ENCODE measurements at regions not wholly inside any gene's neighbourhood (a gene's known extent, or its start where the extent isn't known, plus 50 kb on each side); places are given as distances from the start of the nearest gene placed in this dataset.

DNA sequence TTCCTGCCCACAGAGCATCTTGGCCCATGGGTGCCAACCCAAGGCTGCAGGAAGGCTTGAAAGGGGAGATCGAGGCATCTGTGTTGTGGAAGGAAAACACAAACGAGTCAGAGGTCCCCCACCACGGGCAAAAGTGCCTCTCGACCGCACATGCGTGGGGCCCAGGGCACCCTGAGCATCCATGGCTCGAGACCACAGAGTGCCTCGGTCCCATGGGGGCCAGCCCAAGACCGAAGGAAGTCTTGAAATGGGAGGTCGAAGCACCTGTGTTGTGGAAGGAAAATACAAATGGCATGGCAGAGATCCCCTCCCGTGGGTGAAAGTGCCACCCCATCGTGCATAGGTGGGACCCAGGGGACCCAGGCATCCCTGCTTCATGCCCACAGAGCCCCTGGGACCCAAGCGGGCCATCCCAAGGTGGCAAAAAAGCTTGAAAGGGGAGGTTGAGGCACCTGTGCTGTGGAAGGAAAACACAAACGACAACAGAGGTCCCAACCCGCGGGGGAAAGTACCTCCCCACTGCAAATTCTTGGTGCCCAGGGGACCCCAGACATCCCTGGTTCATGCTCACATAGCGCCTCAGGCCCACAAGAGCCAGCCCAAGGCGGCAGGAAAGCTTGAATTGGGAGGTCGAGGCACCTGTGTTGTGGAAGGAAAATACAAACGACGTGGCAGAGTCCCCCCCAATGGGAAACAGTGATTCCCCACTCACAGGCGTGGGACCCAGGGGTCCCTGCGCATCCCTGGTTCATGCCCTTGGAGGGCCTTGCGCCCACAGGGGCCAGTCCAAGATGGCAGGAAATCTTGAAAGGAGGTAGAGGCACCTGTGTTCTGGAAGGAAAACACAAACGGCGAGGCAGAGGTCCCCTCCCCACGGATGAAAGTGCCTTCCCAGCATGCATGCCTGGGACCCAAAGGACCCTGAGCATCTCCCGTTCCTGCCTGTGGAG is 373.0 kb downstream of the ALG10 start:
- DNase-seq (ENCODE audit: low read depth in 3 of 3) = no peak

DNA sequence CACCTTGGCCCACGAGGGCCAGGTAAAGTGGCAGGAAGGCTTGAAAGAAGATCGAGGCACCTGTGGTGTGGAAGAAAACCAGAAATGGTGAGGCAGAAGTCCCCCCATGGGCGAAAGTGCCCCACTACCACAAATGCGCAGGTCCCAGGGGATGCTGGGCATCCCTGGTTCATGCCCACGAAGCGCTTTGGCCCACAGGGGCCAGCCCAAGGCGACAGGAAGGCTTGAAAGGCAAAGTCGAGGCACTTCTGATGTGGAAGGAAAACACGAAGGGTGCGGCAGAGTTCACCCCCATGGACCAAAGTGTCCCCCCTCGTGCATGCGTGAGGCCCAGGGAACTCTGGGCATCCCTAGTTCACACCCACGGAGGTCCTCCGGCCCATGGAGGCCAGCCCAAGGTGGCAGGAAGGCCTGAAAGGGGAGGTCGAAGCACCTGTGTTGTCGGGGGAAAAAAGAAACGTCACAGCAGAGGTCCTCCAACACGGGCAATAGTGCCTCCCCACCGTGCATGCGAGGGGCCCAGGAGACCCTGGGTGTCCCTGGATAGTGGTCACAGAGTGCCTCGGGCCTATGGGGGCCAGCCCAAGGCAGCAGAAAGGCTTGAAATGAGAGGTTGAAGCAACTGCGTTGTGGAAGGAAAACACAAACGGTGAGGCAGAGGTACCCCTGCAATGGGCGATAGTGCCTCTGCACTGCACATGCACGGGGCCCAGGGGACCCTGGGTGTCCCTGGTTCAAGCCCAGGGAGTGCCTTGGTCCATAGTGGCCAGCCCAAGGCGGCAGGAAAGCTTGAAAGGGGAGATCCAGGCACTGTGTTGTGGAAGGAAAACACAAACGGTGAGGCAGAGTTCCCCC is 373.9 kb downstream of the ALG10 start:
- DNase-seq (ENCODE audit: low read depth in 3 of 3) = no peak

DNA sequence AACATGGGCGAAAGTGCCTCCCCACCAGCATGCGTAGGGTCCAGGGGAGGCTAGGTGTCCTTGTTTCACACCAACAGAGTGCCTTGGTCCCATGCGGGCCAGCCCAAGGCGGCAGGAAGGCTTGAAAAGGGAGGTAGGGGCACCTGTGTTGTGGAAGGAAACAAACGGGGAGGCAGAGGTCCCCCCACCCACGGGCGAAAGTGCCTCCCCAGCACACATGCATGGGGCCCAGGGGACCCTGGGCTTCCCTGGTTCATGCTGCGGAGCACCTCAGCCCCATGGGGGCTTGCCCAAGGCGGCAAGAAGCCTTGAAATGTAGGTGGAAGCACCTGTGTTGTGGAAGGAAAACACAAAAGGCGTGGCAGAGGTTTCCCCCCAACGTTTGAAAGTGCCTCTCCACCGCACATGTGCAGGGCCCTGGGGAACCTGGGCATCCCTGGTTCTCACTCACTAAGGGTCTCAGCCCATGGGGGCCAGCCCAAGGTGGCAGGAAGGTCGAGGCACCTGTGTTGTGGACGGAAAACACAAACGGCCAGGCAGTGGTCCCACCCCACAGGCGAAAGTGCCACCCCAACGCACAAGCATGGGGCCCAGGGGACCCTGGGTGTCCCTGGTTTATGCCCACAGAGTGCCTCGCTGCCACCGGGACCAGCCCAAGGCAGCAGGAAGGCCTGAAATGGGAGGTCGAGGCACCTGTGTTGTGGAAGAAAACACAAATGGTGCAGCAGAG is 374.7 kb downstream of the ALG10 start:
- DNase-seq (ENCODE audit: low read depth in 3 of 3) = no peak

DNA sequence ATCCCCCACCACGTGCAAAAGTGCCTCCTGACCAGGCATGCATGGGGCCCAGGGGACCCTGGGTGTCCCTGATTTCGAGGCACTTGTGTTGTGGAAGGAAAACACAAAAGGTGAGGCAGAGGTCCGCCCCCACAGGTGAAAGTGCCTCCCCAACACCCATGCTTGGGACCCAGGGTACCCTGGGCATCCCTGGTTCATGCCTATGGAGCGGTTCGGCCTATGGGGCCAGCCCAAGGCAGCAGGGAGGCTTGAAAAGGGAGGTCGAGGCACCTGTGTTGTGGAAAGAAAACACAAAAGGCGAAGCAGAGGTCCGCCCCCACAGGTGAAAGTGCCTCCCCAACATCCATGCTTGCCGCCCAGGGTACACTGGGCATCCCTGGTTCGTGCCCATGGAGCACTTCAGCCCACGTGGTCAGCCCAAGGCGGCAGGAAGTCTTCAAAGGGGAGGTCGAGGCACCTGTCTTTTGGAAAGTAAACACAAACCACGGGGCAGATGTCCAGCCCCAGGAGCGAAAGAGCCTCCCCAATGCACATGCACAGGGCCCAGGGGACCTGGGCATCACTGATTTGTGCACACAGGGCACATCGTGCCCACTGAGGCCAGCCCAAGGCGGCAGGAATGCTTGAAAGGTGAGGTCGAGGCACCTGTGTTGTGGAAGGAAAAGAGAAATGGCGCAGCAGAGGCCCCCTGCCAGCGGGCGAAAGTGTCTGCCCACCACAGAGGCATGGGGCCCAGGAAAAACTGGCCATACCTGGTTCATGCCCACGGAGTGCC is 375.5 kb downstream of the ALG10 start:
- no peak for DNase-seq (ENCODE audit: low read depth in 3 of 3)

DNA sequence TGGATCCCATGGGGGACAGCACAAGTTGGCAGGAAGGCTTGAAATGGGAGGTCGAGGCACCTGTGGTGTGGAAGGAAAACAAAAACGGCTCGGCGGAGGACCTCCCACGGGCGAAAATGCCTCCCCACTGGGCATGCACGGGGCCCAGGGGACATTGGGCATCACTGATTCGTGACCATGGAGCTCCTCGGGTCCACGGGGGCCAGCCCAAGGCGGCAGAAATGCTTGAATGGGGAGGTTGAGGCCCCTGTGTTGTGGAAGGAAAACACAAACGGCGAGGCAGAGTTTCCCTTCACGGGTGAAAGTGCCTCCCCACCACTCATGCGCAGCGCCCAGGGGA is 376.0 kb downstream of the ALG10 start:
- no peak for DNase-seq (ENCODE audit: low read depth in 3 of 3)

DNA sequence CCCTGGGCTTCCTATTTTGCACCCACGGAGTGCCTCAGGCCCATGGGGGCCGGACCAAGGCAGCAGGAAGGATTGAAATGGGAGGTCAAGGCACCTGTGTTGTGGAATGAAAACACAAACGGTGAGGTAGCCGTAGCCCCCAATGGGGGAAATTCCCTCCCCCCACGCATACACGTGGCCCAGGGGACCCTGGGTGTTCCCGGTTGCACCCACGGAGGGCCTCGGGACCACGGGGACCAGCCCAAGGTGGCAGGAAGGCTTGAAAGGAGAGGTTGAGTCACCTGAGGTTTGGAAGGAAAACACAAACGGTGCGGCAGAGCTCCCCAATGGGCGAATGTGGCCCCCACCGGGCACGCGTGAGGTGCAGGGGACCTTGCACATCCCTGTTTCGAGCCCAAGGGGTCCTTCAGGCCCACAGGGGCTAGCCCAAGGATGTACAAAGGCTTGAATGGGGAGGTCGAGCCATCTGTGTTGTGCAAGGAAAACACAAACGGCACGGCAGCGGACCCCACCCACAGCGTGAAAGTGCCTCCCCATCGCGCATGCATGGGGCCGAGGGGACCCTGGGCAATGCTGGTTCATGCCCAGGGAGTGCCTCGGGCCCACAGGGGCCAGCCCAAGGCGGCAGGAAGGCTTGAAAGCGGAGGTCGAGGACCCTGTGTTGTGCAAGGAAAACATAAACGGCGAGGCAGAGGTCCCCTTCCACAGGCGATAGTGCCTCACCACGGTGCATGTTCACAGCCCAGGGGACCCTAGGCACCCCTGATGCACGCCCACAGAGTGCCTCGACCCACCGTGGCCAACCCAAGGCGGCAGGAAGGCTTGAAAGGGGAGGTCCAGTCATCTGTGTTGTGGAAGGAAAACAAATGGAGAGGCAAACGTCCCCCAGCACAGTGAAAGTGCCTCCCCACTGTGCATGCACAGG is 376.7 kb downstream of the ALG10 start:
- no peak for DNase-seq (ENCODE audit: low read depth in 3 of 3)

DNA sequence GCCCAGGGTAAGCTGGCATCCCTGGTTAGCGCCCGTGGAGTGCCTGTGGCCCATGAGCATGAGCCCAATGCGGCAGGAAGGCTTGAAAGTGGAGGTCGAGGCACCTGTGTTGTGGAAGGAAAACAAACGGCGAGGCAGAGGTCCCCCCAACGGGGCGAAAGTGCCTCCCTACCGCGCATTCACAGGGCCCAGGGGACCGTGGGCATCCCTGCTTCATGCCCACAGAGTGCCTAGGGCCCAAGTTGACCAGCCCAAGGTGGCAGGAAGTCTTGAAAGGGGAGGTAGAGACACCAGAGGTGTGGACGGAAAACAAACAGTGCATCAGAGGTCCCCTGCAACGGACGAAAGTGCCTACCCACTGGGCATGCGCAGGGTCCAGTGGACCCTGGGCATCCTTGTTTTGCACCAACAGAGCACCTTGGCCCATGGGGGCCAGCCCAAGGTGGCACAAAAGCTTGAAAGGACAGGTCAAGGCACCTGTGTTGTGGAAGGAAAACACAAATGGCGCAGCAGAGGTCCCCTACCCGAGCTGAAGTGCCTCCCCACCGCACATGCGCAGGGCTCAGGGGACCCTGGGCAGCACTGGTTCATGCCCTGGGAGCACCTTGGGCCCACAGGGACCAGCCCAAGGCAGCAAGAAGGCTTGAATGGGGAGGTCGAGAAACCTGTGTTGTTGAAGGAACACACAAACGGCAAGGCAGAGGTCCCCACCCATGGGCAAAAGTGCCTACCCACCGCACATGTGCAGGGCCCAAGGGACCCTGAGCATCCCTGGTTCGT is 377.5 kb downstream of the ALG10 start:
- DNase-seq (ENCODE audit: low read depth in 3 of 3) = no peak

DNA sequence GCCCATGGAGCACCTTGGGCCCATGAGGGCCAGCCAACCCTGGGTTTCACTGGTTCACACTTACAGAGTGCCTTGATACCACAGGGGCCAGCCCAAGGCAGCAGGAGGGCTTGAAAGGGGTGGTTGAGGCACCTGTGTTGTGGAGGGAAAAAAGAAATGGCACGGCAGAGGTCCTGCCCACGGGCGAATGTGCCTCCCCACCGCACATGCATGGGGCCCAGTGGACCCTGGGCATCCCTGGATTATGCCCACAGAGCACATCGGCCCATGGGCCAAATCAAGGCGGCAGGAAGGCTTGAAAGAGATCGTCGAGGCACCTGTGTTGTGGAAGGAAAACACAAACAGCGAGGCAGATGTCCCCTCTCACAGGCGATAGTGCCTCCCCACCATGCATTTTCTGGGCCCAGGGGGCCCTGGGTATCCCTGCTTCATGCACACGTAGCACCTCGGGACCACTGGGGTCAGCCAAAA is 378.1 kb downstream of the ALG10 start:
- DNase-seq (ENCODE audit: low read depth in 3 of 3) = no peak

DNA sequence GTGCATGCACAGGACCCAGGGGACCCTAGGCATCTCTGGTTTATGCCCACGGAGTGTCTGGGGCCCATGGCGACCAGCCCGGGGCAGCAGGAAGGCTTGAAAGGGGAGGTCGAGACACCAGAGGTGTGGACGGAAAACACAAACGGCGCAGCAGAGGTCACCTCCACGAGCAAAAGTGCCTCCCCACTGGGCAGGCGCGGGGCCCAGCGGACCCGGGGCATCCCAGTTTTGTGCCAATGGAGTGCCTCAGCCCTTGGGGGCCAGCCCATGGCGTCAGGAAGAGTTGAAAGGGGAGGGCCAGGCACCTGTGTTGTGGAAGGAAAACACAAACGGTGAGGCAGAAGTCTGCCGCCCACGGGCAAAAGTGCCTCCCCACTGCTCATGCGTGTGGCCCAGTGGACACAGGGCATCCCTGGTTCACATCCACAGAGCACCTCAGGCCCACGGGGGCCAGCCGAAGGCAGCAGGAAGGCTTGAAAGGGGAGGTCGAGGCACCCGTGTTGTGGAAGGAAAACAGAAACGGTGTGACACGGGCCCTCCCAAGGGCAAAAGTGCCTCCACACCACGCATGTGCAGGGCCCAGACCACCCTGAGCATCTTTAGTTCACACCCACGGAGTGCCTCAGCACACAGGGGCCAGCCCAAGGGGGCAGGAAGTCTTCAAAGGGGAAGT is 378.8 kb downstream of the ALG10 start:
- DNase-seq (ENCODE audit: low read depth in 3 of 3) = no peak

DNA sequence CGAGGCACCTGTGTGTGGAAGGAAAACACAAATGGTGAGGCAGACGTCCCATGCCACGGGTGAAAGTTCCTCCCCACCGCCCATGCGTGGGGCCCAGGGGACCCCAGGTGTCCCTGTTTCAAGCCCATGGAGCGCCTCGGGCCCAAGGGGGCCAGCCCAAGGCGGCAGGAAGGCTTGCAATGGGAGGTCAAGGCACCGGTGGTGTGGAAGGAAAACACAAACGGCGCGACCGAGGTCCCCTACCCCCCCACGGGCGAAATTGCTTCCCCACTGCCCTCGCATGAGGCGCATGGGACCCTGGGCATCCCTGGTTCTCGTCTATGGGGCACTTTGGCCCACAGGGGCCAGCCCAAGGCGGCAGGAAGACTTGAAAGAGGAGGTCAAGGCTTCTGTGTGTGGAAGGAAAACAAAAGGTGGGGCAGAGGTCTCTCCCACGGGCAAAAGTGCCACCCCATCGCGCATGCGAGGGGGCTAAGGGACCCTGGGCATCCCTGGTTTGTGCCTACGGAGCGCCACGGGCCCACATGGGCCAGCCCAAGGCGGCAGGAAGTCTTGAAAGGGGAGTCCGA is 379.4 kb downstream of the ALG10 start:
- DNase-seq (ENCODE audit: low read depth in 3 of 3) = no peak

DNA sequence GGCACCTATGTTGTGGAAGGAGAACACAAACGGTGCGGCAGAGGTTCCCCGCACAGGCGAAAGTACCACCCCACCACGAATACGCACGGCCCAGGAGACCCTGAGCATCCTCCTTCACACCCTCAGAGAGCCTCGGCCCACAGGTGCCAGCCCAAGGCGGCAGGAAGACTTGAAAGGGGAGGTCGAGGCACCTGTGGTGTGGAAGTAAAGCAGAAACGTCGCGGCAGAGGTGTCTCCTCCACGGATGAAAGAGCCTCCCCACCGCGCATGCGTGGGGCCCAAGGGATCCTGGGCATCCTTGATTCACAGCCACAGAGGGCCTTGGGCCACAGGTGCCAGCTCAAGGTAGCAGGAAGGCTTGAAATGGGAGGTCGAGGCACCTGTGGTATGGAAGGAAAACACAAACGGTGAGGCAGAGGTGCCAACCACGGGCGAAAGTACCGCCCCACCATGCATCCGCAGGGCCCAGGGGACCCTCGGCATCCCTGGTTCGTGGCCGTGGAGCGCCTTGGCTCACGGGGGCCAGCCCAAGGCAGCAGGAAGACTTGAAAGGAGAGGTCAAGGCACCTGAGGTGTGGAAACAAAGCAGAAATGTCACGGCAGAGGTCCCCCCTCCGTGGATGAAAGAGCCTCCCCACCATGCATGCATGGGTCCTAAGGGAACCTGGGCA is 380.1 kb downstream of the ALG10 start:
- no peak for DNase-seq (ENCODE audit: low read depth in 3 of 3)

DNA sequence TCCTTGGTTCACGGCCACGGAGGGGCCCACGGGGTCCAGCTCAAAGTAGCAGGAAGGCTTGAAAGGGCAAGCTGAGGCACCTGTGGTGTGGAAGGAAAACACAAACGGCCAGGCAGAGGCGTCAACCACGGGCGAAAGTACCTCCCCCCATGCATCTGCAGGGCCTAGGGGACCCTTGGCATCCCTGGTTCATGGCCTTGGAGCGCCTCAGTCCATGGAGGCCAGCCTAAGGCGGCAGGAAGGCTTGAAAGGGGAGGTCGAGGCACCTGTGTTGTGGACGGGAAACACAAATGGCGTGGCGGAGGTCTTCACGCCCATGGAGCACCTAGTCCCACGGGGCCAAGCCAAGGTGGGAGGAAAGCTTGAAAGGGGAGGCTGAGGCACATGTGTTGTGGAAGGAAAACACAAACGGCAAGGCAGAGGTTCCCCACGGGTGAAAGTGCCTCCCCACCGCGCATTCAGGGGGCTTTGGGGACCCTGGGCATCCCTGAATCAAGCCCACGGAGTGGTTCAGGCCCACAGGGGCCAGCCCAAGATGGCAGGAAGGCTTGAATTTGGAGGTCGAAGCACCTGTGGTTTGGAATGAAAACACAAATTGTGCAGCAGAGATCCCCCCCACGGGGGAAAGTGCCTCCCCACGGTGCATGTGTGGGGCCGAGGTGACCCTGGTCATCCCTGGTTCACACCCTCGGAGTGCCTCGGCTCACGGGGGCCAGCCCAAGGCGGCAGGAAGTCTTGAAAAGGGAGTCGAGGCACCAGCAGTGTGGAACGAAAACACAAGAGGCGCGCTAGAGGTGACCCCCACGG is 380.8 kb downstream of the ALG10 start:
- no peak for DNase-seq (ENCODE audit: low read depth in 3 of 3)

DNA sequence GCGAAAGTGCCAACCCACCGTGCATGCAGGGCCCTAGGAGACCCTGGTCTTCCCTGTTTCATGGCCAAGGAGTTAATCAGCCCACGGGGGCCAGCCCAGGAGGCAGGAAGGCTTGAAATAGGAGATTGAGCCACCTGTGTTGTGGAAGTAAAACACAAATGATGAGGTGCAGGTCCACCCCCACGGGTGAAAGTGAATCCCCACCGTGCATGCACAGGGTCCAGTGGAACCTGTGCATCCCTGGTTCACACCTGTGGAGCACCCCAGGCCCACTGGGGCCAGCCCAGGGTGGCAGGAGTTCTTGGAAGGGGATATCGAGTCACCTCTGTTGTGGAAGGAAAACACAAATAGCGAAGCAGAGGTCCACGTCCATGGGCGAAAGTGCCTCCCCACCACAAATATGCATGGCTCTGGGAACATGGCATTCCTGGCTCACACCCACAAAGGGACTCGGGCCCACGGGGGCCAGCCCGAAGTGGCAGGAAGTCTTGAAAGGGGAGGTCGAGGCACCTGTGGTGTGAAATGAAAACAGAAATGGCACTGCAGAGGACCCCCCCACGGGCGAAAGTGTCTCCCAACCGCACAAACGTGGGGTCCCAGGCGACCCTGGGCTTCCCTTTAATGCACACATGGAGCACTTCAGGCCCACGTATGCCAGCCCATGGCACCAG is 381.5 kb downstream of the ALG10 start:
- DNase-seq (ENCODE audit: low read depth in 3 of 3) = no peak

DNA sequence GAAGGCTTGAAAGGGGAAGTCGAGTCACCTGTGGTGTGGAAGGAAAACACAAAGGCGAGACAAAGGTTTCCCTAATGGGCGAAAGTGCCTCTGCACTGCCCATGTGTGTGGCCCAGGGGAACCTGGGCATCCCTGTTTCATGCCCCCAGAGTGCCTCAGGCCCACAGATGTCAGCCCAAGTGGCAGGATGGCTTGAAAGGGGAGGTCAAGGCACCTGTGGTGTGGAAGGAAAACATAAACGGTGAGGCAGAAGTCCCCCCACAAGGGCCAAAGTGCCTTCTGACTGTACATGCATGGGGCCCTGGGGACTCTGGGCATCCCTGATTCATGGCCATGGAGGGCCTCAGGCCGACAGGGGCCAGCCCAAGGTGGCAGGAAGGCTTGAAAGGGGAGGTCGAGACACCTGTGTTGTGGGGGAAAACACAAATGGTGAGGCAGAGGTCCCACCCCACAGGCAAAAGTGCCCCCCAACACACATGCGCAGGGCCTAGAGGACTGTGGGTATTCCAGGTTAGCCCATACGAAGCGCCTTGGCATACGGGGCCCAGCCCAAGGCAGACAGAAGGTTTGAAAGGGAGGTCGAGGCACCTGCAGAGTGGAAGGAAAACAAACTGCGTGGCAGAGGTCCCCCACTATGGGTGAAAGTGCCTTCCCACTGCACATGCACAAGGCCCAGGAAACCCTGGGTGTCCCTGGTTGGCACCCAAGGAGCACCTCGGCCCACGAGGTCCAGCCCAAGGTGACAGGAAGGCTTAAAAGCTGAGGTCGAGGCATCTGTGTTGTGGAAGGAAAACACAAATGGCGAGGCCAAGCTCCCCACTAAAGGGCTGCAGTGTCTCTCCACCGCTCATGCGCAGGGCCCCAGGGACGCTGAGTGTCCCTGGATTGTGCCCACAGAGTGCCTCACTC is 382.3 kb downstream of the ALG10 start:
- DNase-seq (ENCODE audit: low read depth in 3 of 3) = no peak

Data from stimulated activated CD4-positive, alpha-beta T cell treated with anti-CD3 and anti-CD28 coated beads, TNF-alpha, amount 100 ng/mL, for 24 hours (primary cell).